Ovary (tissue), 3 donors: ENCODE measurements at regions not wholly inside any gene's neighbourhood (a gene's known extent, or its start where the extent isn't known, plus 50 kb on each side); places are given as distances from the start of the nearest gene placed in this dataset.

Source experiments
- CTCF ChIP-seq, 3 donors: fragments of 450-650 bp in 2 of 3; fragments of 200-600 bp in 1 of 3; IDR thresholded peaks; one replicate each; pipeline versions ENCODE4 v1.5.1 to v1.8.0; 2016 to 2022; ENCODE audit warnings: antibody characterized with exemption in 3 of 3, mild to moderate bottlenecking in 1 of 3
- POLR2A ChIP-seq: fragments of 450-650 bp; IDR thresholded peaks from one replicate; pipeline ENCODE4 v1.6.1; 2017; ENCODE audit warnings: antibody characterized with exemption, mild to moderate bottlenecking, moderate library complexity
- donor health status: DM: no; HTN: no; CAD: no.

GRCh38 chr6:17047889-17048288 lies 54.0 kb upstream of the STMND1 start:
- TF ChIP-seq CTCF (IDR thresholded peaks at IDR 0.05) = no peak
- TF ChIP-seq POLR2A = no peak
